MCF 10A (cell line): ENCODE measurements at regions not wholly inside any gene's neighbourhood (a gene's known extent, or its start where the extent isn't known, plus 50 kb on each side); places are given as distances from the start of the nearest gene placed in this dataset.

Source experiments
- BruUV-seq: library from RNA; stranded (reverse); fragments of 400-500 nt; replicated peaks from 2 replicates; lab custom pipeline; 2021; lab: Mats Ljungman, UMichigan
- CTCF ChIA-PET: fragments of 300-600 bp; sonication (Branson Sonifier 250); formaldehyde crosslinking; extraction: SDS; loops from one replicate; lab custom pipeline; 2021; ENCODE audit warnings: antibody characterized with exemption, inconsistent platforms; lab: Yijun Ruan, JAX
- POLR2A ChIA-PET: fragments of 300-600, 350-650 bp; sonication (Branson Sonifier 250); formaldehyde crosslinking; extraction: SDS; loops from one replicate; lab custom pipeline; 2020; ENCODE audit warnings: antibody characterized with exemption, inconsistent platforms; lab: Yijun Ruan, JAX
- DNase-seq: peaks from one replicate; pipeline ENCODE4 v3.0.0-alpha.2; 2018; ENCODE audit not compliant: unreplicated experiment
- H3K27ac Mint-ChIP-seq: one replicate; pipeline ENCODE4 v1.8.0; 2022; ENCODE audit warnings: mild to moderate bottlenecking, low read depth, mixed read lengths; ENCODE audit not compliant: unreplicated experiment
- H3K27me3 Mint-ChIP-seq: one replicate; pipeline ENCODE4 v1.8.0; 2022; ENCODE audit warnings: mixed read lengths; ENCODE audit not compliant: insufficient read depth, unreplicated experiment
- H3K36me3 Mint-ChIP-seq: one replicate; pipeline ENCODE4 v1.8.0; 2022; ENCODE audit warnings: mild to moderate bottlenecking, moderate library complexity, mixed read lengths; ENCODE audit not compliant: insufficient read depth, unreplicated experiment
- H3K4me1 Mint-ChIP-seq: one replicate; pipeline ENCODE4 v1.8.0; 2022; ENCODE audit warnings: mixed read lengths; ENCODE audit not compliant: insufficient read depth, unreplicated experiment
- H3K4me3 Mint-ChIP-seq: one replicate; pipeline ENCODE4 v1.8.0; 2022; ENCODE audit warnings: mild to moderate bottlenecking, moderate library complexity, mixed read lengths; ENCODE audit not compliant: unreplicated experiment
- H3K9me3 Mint-ChIP-seq: one replicate; pipeline ENCODE4 v1.8.0; 2022; ENCODE audit warnings: mixed read lengths; ENCODE audit not compliant: unreplicated experiment
- intact Hi-C: fragments of 100-400 bp; cut with micrococcal nuclease; formaldehyde crosslinking; loops from 2 replicates; pipeline ENCODE4 v1.14.1; 2022
- TF ChIP-seq, protein P1 (sequence below): fragments of 200-600 bp; IDR thresholded peaks from one replicate; pipeline ENCODE4 v1.8.0; 2022; ENCODE audit warnings: antibody characterized with exemption, mild to moderate bottlenecking; ENCODE audit not compliant: unreplicated experiment

DNA sequence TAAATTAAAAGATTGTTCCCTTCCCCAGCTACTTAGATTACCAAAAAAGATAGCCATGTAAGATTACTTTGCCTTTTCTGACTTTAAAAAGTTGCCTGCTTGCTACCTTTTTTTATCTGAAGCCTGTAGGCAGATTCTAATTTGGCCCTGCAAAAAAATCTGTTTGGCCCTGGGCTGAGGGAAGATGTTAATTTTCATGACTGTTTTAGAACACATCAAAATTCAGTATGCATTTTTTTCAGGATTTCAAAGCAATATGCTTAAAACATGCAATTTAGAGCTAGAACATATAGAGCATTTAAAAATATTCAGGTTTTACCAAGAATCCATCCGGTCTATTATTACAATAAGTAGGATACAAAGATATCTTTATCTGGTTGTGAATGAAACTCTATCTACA, 563.6 kb downstream of the NR2F1-AS1 start:
- ChIA-PET POLR2A (no interaction called here), CTCF (interaction anchor here (0.7 kb wide), 2 partner anchors 86 to 1114 kb away, joined by 3 to 4 read pairs; no protein-coding TSS in a partner anchor)
- no peak for DNase-seq

DNA sequence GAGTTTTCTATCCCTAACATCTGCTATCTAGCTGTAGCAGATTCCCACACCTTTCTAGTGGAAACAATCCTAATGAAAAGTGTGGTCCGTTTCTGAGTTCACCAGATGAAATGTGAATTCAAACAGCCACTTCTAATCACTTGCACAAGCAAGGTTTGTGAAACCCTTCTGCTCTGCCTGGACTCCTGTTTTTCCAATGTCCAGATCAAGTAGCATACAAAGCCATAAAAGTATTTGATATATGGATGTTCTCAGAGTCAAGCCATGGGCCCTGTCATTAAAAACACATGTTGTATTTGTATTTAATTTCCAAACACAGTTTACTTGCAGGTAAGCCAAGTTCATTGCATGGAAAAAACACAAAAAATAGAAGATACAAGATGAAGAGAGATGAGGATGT, 570.4 kb downstream of the NR2F1-AS1 start:
- no peak overlapping the region for H3K27ac Mint-ChIP-seq
- H3K4me3 Mint-ChIP-seq = no peak overlapping the region
- BruUV-seq = no TSS peak
- no peak for DNase-seq
- no peaks in the 10 kb centered on the region for H3K4me1 Mint-ChIP-seq
- no peaks in the 10 kb centered on the region for H3K27me3 Mint-ChIP-seq
- intact Hi-C loops = no loop called here
- H3K9me3 Mint-ChIP-seq = no peaks in the 10 kb centered on the region
- ChIA-PET CTCF (interaction anchor here (0.7 kb wide), 1 partner anchor 28 kb away, joined by 3 read pairs; no protein-coding TSS in a partner anchor), POLR2A (no interaction called here)
- no peaks in the 10 kb centered on the region for H3K36me3 Mint-ChIP-seq
- TF ChIP-seq, protein P1, sequence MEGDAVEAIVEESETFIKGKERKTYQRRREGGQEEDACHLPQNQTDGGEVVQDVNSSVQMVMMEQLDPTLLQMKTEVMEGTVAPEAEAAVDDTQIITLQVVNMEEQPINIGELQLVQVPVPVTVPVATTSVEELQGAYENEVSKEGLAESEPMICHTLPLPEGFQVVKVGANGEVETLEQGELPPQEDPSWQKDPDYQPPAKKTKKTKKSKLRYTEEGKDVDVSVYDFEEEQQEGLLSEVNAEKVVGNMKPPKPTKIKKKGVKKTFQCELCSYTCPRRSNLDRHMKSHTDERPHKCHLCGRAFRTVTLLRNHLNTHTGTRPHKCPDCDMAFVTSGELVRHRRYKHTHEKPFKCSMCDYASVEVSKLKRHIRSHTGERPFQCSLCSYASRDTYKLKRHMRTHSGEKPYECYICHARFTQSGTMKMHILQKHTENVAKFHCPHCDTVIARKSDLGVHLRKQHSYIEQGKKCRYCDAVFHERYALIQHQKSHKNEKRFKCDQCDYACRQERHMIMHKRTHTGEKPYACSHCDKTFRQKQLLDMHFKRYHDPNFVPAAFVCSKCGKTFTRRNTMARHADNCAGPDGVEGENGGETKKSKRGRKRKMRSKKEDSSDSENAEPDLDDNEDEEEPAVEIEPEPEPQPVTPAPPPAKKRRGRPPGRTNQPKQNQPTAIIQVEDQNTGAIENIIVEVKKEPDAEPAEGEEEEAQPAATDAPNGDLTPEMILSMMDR = no peak

More for the DNA sequence above, 563.6 kb downstream of the NR2F1-AS1 start:
- no TSS peak for BruUV-seq
- no peaks in the 10 kb centered on the region for H3K36me3 Mint-ChIP-seq
- H3K27ac Mint-ChIP-seq = no peak overlapping the region
- intact Hi-C loops = no loop called here
- no peak overlapping the region for H3K4me3 Mint-ChIP-seq
- TF ChIP-seq, protein P1 = no peak
- H3K9me3 Mint-ChIP-seq = no peaks in the 10 kb centered on the region
- H3K27me3 Mint-ChIP-seq = no peaks in the 10 kb centered on the region
- peaks cover 5% of the 10 kb centered on the region for H3K4me1 Mint-ChIP-seq

DNA sequence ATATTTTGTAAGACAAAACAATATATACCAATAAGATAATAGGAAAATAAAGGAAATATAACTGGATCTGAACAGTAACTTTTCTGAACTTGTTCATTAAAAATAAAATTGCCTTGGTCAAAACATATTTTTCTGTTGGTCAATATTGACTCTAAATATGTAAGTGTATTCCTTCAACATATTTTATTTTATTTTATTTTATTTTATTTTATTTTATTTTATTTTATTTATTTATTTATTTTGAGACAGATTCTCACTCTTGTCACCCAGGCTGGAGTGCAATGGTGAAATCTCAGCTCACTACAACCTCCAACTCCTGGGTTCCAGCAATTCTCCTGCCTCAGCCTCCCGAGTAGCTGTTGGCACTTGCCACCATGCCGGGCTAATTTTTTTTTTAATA, 571.0 kb downstream of the NR2F1-AS1 start:
- Mint-ChIP-seq H3K4me3 (no peak overlapping the region), H3K36me3 (no peaks in the 10 kb centered on the region), H3K9me3 (no peaks in the 10 kb centered on the region), H3K4me1 (no peaks in the 10 kb centered on the region), H3K27me3 (no peaks in the 10 kb centered on the region), H3K27ac (no peak overlapping the region)
- ChIA-PET CTCF (interaction anchor here (0.7 kb wide), 1 partner anchor 28 kb away, joined by 3 read pairs; no protein-coding TSS in a partner anchor), POLR2A (no interaction called here)
- TF ChIP-seq, protein P1 = no peak
- DNase-seq = no peak
- intact Hi-C loops = no loop called here
- no TSS peak for BruUV-seq

DNA sequence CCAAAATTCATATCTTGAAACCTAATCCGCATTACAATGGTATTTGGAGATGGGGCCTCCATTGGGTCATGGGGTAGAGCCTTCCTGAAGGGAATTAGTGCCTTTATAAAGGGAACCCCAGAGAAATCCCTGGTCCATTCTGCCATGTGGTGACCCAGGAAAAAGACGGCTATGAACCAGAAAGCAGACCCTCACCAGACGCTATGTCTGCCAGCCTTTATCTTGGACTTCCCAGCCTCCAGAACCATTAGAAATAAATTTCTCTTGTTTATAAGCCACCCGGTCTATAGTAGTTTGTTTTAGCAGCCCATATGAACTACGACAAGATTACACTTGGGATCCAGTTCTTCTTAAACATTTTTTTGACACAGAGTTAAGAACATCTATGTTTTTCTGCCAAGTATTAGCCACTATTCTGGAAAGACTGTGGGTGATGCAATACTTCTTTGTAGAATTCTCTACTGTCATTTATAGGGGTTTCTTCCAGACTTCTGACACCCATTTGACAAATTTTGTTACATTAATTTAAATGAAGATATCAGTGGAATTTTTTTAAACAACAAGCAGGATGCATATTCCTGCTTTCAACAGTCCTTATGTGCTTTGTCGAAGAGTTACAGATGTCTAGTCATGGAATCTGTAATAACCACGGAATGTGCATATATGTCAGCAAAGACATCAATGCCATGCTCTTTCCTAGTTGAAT, 572.4 kb downstream of the NR2F1-AS1 start:
- Mint-ChIP-seq H3K4me1 (no peaks in the 10 kb centered on the region), H3K9me3 (no peaks in the 10 kb centered on the region), H3K27ac (no peak overlapping the region), H3K4me3 (no peak overlapping the region), H3K36me3 (no peaks in the 10 kb centered on the region), H3K27me3 (no peaks in the 10 kb centered on the region)
- TF ChIP-seq, protein P1 = no peak
- ChIA-PET CTCF (no interaction called here), POLR2A (no interaction called here)
- intact Hi-C loops = no loop called here
- BruUV-seq = no TSS peak
- no peak for DNase-seq
